ENCODE measurements at regions not wholly inside any gene's neighbourhood (a gene's known extent, or its start where the extent isn't known, plus 50 kb on each side); places are given as distances from the start of the nearest gene placed in this dataset.

DNA sequence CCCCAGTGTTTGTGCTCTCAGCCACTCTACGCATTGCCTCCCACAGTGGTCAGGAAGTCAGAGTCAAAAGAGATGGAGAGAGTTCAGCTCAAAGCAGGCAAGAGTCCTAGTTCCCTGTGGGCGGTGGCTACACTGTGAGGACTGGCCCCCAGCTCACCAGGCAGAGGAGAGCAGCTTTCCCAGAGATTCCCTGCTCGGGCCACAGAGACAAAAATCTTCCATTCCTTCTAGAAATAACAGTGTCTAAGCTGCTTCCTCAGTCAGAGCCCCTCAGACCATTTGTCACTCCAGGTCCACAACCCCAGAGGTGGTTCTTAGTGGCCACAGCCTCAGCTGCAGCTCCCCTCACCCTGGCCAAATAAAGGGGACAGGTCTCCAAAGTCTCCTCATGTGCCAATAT, 263.0 kb upstream of the RPL38 start (continued):
- TF ChIP-seq, protein P1, sequence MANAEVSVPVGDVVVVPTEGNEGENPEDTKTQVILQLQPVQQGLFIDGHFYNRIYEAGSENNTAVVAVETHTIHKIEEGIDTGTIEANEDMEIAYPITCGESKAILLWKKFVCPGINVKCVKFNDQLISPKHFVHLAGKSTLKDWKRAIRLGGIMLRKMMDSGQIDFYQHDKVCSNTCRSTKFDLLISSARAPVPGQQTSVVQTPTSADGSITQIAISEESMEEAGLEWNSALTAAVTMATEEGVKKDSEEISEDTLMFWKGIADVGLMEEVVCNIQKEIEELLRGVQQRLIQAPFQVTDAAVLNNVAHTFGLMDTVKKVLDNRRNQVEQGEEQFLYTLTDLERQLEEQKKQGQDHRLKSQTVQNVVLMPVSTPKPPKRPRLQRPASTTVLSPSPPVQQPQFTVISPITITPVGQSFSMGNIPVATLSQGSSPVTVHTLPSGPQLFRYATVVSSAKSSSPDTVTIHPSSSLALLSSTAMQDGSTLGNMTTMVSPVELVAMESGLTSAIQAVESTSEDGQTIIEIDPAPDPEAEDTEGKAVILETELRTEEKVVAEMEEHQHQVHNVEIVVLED (CRISPR knock-in tag; IDR thresholded peaks at IDR 0.05), result no peak
- TF ChIP-seq POLR2H (tag; IDR thresholded peaks at IDR 0.05; ENCODE audit: low read depth), result no peak
- TF ChIP-seq, protein P2, sequence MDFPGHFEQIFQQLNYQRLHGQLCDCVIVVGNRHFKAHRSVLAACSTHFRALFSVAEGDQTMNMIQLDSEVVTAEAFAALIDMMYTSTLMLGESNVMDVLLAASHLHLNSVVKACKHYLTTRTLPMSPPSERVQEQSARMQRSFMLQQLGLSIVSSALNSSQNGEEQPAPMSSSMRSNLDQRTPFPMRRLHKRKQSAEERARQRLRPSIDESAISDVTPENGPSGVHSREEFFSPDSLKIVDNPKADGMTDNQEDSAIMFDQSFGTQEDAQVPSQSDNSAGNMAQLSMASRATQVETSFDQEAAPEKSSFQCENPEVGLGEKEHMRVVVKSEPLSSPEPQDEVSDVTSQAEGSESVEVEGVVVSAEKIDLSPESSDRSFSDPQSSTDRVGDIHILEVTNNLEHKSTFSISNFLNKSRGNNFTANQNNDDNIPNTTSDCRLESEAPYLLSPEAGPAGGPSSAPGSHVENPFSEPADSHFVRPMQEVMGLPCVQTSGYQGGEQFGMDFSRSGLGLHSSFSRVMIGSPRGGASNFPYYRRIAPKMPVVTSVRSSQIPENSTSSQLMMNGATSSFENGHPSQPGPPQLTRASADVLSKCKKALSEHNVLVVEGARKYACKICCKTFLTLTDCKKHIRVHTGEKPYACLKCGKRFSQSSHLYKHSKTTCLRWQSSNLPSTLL (IDR thresholded peaks at IDR 0.05), result no peak
- TF ChIP-seq RFX1 (IDR thresholded peaks at IDR 0.05), result no peak
- no peak for TF ChIP-seq NFIX (CRISPR knock-in tag; IDR thresholded peaks at IDR 0.05; ENCODE audit: low read depth)
- TF ChIP-seq ZNF263 (CRISPR knock-in tag; IDR thresholded peaks at IDR 0.05; ENCODE audit: borderline replicate concordance), result no peak
- TF ChIP-seq, protein P3, sequence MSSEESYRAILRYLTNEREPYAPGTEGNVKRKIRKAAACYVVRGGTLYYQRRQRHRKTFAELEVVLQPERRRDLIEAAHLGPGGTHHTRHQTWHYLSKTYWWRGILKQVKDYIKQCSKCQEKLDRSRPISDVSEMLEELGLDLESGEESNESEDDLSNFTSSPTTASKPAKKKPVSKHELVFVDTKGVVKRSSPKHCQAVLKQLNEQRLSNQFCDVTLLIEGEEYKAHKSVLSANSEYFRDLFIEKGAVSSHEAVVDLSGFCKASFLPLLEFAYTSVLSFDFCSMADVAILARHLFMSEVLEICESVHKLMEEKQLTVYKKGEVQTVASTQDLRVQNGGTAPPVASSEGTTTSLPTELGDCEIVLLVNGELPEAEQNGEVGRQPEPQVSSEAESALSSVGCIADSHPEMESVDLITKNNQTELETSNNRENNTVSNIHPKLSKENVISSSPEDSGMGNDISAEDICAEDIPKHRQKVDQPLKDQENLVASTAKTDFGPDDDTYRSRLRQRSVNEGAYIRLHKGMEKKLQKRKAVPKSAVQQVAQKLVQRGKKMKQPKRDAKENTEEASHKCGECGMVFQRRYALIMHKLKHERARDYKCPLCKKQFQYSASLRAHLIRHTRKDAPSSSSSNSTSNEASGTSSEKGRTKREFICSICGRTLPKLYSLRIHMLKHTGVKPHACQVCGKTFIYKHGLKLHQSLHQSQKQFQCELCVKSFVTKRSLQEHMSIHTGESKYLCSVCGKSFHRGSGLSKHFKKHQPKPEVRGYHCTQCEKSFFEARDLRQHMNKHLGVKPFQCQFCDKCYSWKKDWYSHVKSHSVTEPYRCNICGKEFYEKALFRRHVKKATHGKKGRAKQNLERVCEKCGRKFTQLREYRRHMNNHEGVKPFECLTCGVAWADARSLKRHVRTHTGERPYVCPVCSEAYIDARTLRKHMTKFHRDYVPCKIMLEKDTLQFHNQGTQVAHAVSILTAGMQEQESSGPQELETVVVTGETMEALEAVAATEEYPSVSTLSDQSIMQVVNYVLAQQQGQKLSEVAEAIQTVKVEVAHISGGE (CRISPR knock-in tag; IDR thresholded peaks at IDR 0.05), result no peak
- TF ChIP-seq HOXB6 (CRISPR knock-in tag; IDR thresholded peaks at IDR 0.05; ENCODE audit: borderline replicate concordance), result no peak
- TF ChIP-seq NR3C1 (CRISPR knock-in tag; IDR thresholded peaks at IDR 0.05), result no peak
